Breast epithelium (tissue), 3 donors: ENCODE measurements at regions not wholly inside any gene's neighbourhood (a gene's known extent, or its start where the extent isn't known, plus 50 kb on each side); places are given as distances from the start of the nearest gene placed in this dataset.

Experiments used
- POLR2A ChIP-seq: fragments of 450-650 bp; IDR thresholded peaks from one replicate; pipeline ENCODE4 v1.6.1; 2016; ENCODE audit warnings: antibody characterized with exemption, mild to moderate bottlenecking, moderate library complexity
- TF ChIP-seq, protein P1 (sequence below), 3 donors: fragments of 450-650 bp; IDR thresholded peaks; one replicate each; pipeline ENCODE4 v1.5.1; 2016 to 2017; ENCODE audit warnings: antibody characterized with exemption in 3 of 3, mild to moderate bottlenecking in 3 of 3, moderate library complexity in 3 of 3

DNA sequence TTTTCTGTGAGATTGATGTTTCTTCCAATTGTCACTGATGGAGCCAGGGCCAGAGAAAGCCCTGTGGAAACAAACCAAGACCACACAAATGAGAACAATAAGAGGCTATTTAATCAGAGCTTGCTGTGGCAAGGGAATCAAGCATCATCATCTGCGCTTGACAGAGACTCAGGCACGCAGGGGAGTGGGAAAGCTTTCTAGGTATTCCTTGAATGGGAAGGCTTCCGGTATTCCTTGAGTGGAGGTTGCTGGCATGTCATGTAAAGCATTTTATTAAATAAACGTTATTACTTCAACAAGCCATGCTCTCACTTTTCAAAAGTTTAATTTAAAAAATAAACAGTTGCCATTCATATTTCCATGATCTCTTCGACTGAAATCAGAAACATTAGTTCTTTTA is 194.6 kb upstream of the SYT4 start:
- TF ChIP-seq POLR2A, result no peak
- TF ChIP-seq, protein P1, sequence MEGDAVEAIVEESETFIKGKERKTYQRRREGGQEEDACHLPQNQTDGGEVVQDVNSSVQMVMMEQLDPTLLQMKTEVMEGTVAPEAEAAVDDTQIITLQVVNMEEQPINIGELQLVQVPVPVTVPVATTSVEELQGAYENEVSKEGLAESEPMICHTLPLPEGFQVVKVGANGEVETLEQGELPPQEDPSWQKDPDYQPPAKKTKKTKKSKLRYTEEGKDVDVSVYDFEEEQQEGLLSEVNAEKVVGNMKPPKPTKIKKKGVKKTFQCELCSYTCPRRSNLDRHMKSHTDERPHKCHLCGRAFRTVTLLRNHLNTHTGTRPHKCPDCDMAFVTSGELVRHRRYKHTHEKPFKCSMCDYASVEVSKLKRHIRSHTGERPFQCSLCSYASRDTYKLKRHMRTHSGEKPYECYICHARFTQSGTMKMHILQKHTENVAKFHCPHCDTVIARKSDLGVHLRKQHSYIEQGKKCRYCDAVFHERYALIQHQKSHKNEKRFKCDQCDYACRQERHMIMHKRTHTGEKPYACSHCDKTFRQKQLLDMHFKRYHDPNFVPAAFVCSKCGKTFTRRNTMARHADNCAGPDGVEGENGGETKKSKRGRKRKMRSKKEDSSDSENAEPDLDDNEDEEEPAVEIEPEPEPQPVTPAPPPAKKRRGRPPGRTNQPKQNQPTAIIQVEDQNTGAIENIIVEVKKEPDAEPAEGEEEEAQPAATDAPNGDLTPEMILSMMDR (IDR thresholded peaks at IDR 0.05), result no peak
